Lower leg skin (tissue), 3 donors: ENCODE measurements at regions not wholly inside any gene's neighbourhood (a gene's known extent, or its start where the extent isn't known, plus 50 kb on each side); places are given as distances from the start of the nearest gene placed in this dataset.

ENCODE experiments used
- CTCF ChIP-seq, 3 donors: fragments of 450-650 bp; IDR thresholded peaks; one replicate each; pipeline ENCODE4 v1.5.1; 2016; ENCODE audit warnings: antibody characterized with exemption in 3 of 3, mild to moderate bottlenecking in 3 of 3, moderate library complexity in 2 of 3
- POLR2A ChIP-seq, 2 donors: fragments of 450-650 bp; IDR thresholded peaks; one replicate each; pipeline ENCODE4 v1.6.1; 2016 to 2017; ENCODE audit warnings: antibody characterized with exemption in 2 of 2, mild to moderate bottlenecking in 1 of 2, moderate library complexity in 1 of 2

DNA sequence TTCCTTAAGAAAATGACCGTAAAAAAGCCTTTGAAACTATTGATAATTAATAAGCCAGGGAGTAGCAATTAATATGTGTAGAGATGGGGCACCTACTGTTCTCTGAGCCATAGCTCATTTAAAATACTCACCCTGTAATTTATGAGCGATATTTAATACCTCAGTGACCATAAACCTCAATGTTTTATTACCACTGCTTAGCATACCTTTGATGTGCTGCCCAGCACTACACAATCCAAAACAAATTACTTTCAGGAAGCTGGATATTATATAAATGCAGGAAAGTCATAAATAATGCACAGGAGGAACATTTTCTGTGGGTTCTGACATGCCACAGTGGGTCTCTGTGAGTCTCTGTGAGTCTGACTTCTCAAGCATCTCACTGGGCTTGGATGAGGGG is 166.1 kb upstream of the RPL34 start:
- TF ChIP-seq CTCF (IDR thresholded peaks at IDR 0.05) (no peak), POLR2A (IDR thresholded peaks at IDR 0.05) (no peak)
